NCI-H1436 (cell line): ENCODE measurements at regions not wholly inside any gene's neighbourhood (a gene's known extent, or its start where the extent isn't known, plus 50 kb on each side); places are given as distances from the start of the nearest gene placed in this dataset.

Experiments used
- DNase-seq: peaks from one replicate; lab custom pipeline; 2025; lab: John Stamatoyannopoulos, UW

GRCh38 chr14:54175298-54175942 is 218.8 kb upstream of the BMP4 start:
- DNase-seq, result peak; percentile 55

- DNase-seq, result no peak
These were observed 219.8 kb upstream of the CDKN3 start for GRCh38 chr14:54177019-54177418.

GRCh38 chr14:54177641-54178621 is 218.9 kb upstream of the CDKN3 start:
- DNase-seq, result no peak

- no peak for DNase-seq
These were observed 214.3 kb upstream of the CDKN3 start for GRCh38 chr14:54182419-54183045.

GRCh38 chr14:54186821-54187763 is 209.7 kb upstream of the CDKN3 start:
- DNase-seq, result no peak

GRCh38 chr14:54188064-54188666 is 208.6 kb upstream of the CDKN3 start:
- DNase-seq, result no peak

GRCh38 chr14:54189333-54189732 is 207.5 kb upstream of the CDKN3 start:
- DNase-seq, result no peak

- DNase-seq, result no peak
These were observed 207.0 kb upstream of the CDKN3 start for GRCh38 chr14:54189748-54190354.

GRCh38 chr14:54191846-54192245 is 205.0 kb upstream of the CDKN3 start:
- DNase-seq, result no peak

GRCh38 chr14:54192610-54193009 is 204.2 kb upstream of the CDKN3 start:
- no peak for DNase-seq

GRCh38 chr14:54193871-54194270 is 202.9 kb upstream of the CDKN3 start:
- no peak for DNase-seq

GRCh38 chr14:54194501-54194900 is 202.3 kb upstream of the CDKN3 start:
- no peak for DNase-seq

- DNase-seq, result no peak
These were observed 199.4 kb upstream of the CDKN3 start for GRCh38 chr14:54197369-54197768.

GRCh38 chr14:54200726-54201125 is 196.1 kb upstream of the CDKN3 start:
- no peak for DNase-seq

GRCh38 chr14:54202288-54202687 is 194.5 kb upstream of the CDKN3 start:
- no peak for DNase-seq

- no peak for DNase-seq
These were observed 190.3 kb upstream of the CDKN3 start for GRCh38 chr14:54206516-54206915.

GRCh38 chr14:54207075-54207474 is 189.7 kb upstream of the CDKN3 start:
- no peak for DNase-seq

- no peak for DNase-seq
These were observed 189.0 kb upstream of the CDKN3 start for GRCh38 chr14:54207476-54208462.

GRCh38 chr14:54208751-54209150 is 188.1 kb upstream of the CDKN3 start:
- DNase-seq, result no peak
